Muscle layer of duodenum (tissue), 2 donors: ENCODE measurements at regions not wholly inside any gene's neighbourhood (a gene's known extent, or its start where the extent isn't known, plus 50 kb on each side); places are given as distances from the start of the nearest gene placed in this dataset.

Experiments
- H3K27ac ChIP-seq: one replicate; pipeline ENCODE4 v1.7.0; 2013; ENCODE audit warnings: mild to moderate bottlenecking, low read length
- H3K27me3 ChIP-seq: one replicate; pipeline ENCODE4 v1.7.0; 2013; ENCODE audit warnings: low read depth, mild to moderate bottlenecking, control low read depth, low read length
- H3K36me3 ChIP-seq, 2 donors: one replicate each; pipeline ENCODE4 v1.7.0; 2013; ENCODE audit warnings: low read length in 2 of 2, control low read depth in 1 of 2, mild to moderate bottlenecking in 1 of 2; ENCODE audit not compliant: insufficient read depth in 2 of 2, control insufficient read depth in 1 of 2
- H3K4me1 ChIP-seq, 2 donors: one replicate each; pipeline ENCODE4 v1.7.0; 2013; ENCODE audit warnings: low read length in 2 of 2, mild to moderate bottlenecking in 2 of 2, control low read depth in 1 of 2, moderate library complexity in 1 of 2; ENCODE audit not compliant: insufficient read depth in 2 of 2, control insufficient read depth in 1 of 2
- H3K4me3 ChIP-seq, 2 donors: one replicate each; pipeline ENCODE4 v1.7.0; 2013; ENCODE audit warnings: low read length in 2 of 2, low read depth in 1 of 2, mild to moderate bottlenecking in 1 of 2
- H3K9me3 ChIP-seq, 2 donors: one replicate each; pipeline ENCODE4 v1.7.0; 2013; ENCODE audit warnings: low read length in 2 of 2, control low read depth in 1 of 2, mild to moderate bottlenecking in 1 of 2; ENCODE audit not compliant: control insufficient read depth in 1 of 2
- donor health status: healthy.

DNA sequence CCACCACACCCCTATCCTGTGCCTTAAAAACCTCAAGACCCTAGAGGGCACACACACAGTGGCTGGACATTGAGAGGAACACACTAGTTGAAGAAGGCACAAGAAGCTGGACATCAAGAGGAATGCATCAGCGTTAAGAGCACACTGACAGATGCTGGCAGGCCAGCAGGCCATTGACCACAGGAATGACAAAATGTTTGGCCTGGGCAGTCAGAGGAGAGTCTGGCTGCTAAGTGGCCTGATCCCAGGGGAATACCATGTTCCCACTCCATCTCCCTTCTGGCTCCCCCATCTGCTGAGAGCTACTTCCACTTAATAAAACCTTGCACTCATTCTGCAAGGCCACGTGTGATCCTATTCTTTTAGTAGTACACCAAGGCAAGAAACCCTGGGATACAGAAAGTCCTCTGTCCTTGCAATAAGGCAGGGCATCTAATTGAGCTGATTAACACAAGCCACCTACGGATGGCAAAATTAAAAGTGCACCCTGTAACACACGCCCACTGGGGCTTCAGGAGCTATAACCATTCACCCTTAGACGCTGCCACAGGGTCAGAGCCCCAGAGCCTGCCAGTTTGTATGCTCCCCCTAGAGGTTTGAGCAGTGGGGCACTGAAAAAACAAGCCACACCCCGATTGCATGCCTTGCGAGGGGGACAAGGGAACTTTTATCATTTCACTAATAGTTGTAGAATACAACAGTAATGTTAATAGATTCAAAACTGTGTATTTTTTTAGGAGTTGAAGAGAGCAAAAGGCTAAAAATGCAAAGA lies 1216.1 kb upstream of the NCAM2 start:
- Histone ChIP-seq H3K27ac (no peak overlapping the region), H3K9me3 (peaks cover 0 to 2% of the 10 kb centered on the region in 2 donors), H3K36me3 (no peaks in the 10 kb centered on the region), H3K4me3 (no peak overlapping the region), H3K27me3 (no peaks in the 10 kb centered on the region), H3K4me1 (no peaks in the 10 kb centered on the region)

DNA sequence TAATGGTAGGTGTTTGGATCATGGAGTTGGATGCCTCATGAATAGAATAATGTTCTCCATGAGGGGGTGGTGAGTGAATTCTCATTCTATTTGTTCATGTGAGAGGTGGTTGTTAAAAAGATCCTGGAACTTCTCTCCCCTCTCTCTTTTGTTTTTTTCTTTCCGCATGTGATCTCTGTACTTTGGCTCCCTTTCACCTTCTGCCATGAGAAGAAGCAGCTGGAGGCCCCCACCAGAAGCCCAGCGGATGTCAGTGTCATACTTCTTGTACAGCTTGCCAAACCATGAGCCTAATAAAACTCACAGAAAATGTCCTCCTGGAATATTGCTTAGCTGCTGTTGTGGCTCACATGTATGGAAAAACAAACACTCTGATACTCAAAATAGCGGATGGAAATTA lies 1212.3 kb upstream of the NCAM2 start:
- no peaks in the 10 kb centered on the region for H3K9me3 ChIP-seq
- H3K4me1 ChIP-seq, result no peaks in the 10 kb centered on the region
- no peak overlapping the region for H3K27ac ChIP-seq
- H3K36me3 ChIP-seq, result no peaks in the 10 kb centered on the region
- no peak overlapping the region for H3K4me3 ChIP-seq
- no peaks in the 10 kb centered on the region for H3K27me3 ChIP-seq

DNA sequence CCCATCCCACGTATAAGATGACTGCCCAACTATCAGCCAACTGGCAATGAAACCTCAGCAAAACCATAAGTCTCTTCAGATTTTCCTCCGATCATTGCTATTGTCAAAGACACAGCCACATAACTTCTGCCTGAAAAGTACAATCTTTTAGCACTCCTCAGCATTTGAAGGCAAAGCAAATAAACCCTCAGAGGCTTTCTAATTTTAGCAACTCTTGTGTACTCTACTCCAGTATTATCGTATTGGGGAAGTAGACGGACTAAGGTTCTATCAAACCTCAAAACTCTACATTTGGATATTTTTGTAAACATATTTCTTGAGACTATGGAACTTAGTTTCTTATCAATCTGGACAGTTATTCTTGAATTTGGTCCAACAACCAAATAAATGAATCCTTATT lies 1206.2 kb upstream of the NCAM2 start:
- Histone ChIP-seq H3K36me3 (no peaks in the 10 kb centered on the region), H3K4me3 (no peak overlapping the region)

DNA sequence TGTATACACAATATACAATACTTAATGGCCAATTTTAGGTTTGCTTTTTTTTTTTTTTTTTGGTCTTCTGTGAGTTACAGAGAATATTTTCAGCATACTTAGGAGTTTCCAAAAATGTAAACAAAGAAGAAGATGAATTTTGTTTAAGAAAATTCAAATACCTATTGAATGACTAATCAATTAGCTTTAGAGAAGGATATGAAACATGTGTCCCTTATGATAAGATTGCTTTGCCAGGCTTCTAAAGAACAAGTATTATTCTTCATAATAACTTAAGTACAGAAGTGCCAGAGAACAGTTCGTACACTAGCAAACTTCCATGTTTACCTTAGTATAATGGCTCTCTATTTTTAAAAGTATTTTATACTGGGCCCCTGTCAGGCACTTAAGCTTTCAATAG lies 1191.0 kb upstream of the NCAM2 start:
- Histone ChIP-seq H3K4me1 (no peaks in the 10 kb centered on the region), H3K27me3 (no peaks in the 10 kb centered on the region), H3K27ac (no peak overlapping the region), H3K36me3 (no peaks in the 10 kb centered on the region), H3K9me3 (no peaks in the 10 kb centered on the region), H3K4me3 (no peak overlapping the region)

More for the DNA sequence above, 1206.2 kb upstream of the NCAM2 start:
- H3K9me3 ChIP-seq, result no peaks in the 10 kb centered on the region
- H3K27me3 ChIP-seq, result no peaks in the 10 kb centered on the region
- H3K27ac ChIP-seq, result no peak overlapping the region
- no peaks in the 10 kb centered on the region for H3K4me1 ChIP-seq

DNA sequence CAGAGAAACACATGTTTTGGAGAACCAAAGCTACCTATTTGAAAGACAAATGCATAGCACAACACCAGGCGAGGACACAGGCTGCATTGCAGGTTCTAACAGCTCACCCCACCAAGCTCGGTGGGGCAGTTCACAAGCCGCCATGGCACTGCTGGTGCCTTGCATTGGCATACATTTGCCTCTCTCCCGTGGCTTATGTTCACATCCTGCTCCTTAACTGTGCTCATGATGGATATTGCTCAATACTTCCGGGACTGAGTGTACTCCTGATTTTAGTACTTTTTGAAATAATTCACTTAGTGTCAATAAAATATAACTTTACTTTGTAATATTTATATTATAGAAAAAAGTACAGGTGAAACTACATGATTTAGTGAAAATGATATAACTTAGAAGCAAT lies 1187.4 kb upstream of the NCAM2 start:
- H3K9me3 ChIP-seq, result no peaks in the 10 kb centered on the region
- H3K4me3 ChIP-seq, result no peak overlapping the region
- H3K27ac ChIP-seq, result no peak overlapping the region
- H3K36me3 ChIP-seq, result no peaks in the 10 kb centered on the region
- H3K27me3 ChIP-seq, result no peaks in the 10 kb centered on the region
- no peaks in the 10 kb centered on the region for H3K4me1 ChIP-seq

DNA sequence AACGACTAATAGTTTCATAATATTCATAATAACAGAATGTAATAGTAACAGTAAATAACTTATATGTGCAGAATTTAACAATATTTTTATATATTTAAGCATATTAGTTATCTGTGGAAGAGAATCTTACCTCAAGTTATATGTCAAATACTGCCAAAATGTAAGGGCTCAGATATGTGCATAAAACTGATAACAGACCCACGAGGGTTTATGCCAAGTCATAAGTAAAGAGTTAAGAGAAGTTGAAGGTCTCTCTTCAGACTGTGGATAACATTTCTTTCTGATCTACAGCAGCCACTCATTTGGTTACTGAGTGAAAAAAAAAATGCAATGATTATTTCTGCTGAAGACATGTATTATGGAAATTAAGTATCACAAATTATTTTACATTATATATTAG lies 1167.8 kb upstream of the NCAM2 start:
- Histone ChIP-seq H3K4me3 (no peak overlapping the region), H3K9me3 (no peaks in the 10 kb centered on the region), H3K36me3 (no peaks in the 10 kb centered on the region), H3K27ac (no peak overlapping the region), H3K27me3 (no peaks in the 10 kb centered on the region), H3K4me1 (no peaks in the 10 kb centered on the region)

DNA sequence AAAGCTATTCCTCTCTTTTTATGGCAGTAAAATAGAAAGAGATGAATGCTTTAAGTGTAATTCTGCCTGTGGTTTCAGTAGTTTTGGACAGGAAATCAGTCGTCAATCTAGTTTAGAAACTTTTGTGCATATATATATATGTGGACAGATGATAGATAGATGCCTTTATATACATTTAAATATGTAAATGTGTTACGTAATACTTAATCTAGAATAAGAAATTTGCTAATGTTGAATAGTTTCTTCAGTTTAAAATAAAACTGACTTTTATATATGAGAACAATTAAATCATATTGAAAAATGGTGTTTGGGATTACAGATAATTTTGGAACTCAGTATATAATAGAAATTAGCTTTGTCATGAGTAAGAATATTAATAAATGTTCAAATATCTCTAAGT lies 1165.7 kb upstream of the NCAM2 start:
- H3K4me1 ChIP-seq, result no peaks in the 10 kb centered on the region
- H3K27ac ChIP-seq, result no peak overlapping the region
- no peaks in the 10 kb centered on the region for H3K27me3 ChIP-seq
- no peaks in the 10 kb centered on the region for H3K9me3 ChIP-seq
- H3K4me3 ChIP-seq, result no peak overlapping the region
- no peaks in the 10 kb centered on the region for H3K36me3 ChIP-seq

DNA sequence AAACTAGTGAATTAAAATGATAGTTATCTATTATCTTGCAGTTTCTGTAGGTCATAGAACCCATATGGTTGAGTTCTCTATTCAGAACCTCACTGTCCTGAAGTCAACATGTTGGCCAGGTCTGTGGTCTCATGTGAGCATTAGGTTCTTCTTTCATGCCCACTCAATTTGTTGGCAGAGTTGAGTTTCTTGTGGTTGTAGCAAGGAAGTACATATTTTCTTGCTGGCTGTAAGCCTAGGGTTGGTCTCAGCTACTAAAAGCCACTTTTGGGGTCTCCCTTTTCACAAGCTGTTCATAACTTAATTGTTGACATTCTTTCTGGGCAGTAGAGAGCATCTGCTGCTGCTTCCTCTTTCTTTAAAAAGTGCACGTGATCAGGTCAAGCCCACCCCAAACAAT lies 1165.1 kb upstream of the NCAM2 start:
- no peaks in the 10 kb centered on the region for H3K27me3 ChIP-seq
- no peak overlapping the region for H3K4me3 ChIP-seq
- no peaks in the 10 kb centered on the region for H3K36me3 ChIP-seq
- H3K9me3 ChIP-seq, result no peaks in the 10 kb centered on the region
- no peaks in the 10 kb centered on the region for H3K4me1 ChIP-seq
- H3K27ac ChIP-seq, result no peak overlapping the region

DNA sequence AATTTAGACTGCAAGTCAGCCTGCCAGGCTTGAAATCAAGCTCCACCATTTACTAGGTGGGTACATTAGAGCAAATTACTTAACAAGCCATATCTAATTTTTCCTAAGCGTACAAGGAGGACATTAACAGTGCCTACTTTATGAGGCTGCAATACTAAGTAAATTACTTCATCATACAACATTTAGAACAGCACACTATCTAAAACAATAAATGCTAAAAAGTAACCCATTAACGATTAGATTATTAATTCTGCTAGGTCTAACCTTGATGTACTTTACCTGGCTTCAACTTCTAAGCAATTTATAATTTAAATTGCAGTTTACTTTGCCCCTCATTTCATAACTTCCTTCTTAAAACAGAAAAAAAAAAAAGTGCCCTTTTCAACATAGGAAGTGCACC lies 1155.6 kb upstream of the NCAM2 start:
- H3K27me3 ChIP-seq, result no peaks in the 10 kb centered on the region
- no peaks in the 10 kb centered on the region for H3K36me3 ChIP-seq
- H3K4me1 ChIP-seq, result no peaks in the 10 kb centered on the region
- no peak overlapping the region for H3K27ac ChIP-seq
- no peaks in the 10 kb centered on the region for H3K9me3 ChIP-seq
- no peak overlapping the region for H3K4me3 ChIP-seq

DNA sequence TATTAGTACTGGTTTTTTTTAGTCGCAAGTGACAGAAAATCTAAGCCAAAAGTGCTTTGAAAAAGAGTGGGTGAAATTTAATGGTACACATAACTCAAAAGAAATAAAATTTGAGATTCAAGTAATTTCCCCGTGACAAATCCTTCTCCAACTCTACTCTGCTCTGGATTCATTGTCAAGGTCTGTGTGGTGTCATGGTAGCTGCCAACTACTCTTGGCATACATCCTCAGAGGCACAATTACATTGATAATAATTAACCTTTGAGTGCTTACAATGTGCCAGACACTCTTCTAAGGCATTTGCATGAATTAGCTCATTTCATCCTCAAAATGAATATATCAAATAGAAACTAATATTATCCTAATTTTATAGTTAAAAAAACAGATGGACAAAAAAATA lies 1153.9 kb upstream of the NCAM2 start:
- H3K4me1 ChIP-seq, result no peaks in the 10 kb centered on the region
- no peak overlapping the region for H3K4me3 ChIP-seq
- no peaks in the 10 kb centered on the region for H3K9me3 ChIP-seq
- H3K27me3 ChIP-seq, result no peaks in the 10 kb centered on the region
- H3K36me3 ChIP-seq, result no peaks in the 10 kb centered on the region
- H3K27ac ChIP-seq, result no peak overlapping the region

DNA sequence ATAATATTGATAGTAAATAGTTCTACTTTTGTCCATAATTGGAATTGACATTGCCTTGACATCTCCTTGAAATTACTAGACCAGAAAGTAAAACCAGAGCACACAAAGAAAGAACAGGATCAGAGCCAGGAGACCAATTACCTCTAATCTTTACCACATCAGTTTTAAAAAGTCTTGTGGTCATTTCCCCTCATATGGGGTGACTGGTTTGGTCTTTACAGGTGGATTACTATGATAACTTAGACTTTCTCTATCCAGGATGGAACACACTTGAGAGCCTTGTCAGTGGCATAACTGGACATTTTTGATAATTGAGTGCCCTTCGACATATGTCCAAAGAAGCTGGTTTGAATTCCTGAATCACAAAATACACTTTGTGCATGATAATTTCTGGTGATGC lies 1148.1 kb upstream of the NCAM2 start:
- H3K4me1 ChIP-seq, result no peaks in the 10 kb centered on the region
- H3K9me3 ChIP-seq, result no peaks in the 10 kb centered on the region
- no peak overlapping the region for H3K4me3 ChIP-seq
- no peaks in the 10 kb centered on the region for H3K27me3 ChIP-seq
- no peaks in the 10 kb centered on the region for H3K36me3 ChIP-seq
- no peak overlapping the region for H3K27ac ChIP-seq

DNA sequence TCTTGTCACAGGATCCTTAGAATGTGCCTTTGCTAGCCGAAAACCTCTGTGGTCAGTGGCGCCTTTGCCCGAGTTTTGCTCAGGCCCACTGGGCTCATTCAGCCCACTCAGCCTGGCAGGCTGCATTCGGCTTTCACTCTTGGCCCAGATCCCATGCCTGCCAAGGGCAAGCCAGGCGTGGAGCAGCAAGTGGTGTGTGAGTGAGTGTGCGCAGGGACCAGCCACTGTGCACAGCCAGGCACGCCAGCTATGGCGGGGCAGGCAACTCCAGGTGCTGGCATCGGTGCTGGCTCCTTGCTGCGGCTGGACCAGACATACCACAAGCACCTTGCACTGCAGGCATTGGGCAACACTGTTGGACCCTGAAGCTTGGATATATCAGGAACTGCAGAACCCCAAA lies 1145.1 kb upstream of the NCAM2 start:
- H3K27me3 ChIP-seq, result no peaks in the 10 kb centered on the region
- no peak overlapping the region for H3K4me3 ChIP-seq
- no peaks in the 10 kb centered on the region for H3K4me1 ChIP-seq
- H3K9me3 ChIP-seq, result no peaks in the 10 kb centered on the region
- H3K27ac ChIP-seq, result no peak overlapping the region
- H3K36me3 ChIP-seq, result no peaks in the 10 kb centered on the region
